ENCODE measurements at regions not wholly inside any gene's neighbourhood (a gene's known extent, or its start where the extent isn't known, plus 50 kb on each side); places are given as distances from the start of the nearest gene placed in this dataset.

GRCh38 chr14:62436261-62436660 lies 609.0 kb downstream of the KCNH5 start:
- H3K9me3 Mint-ChIP-seq = peaks cover 18 to 35% of the 10 kb centered on the region in 2 donors
- no peak for TF ChIP-seq CTCF (IDR thresholded peaks at IDR 0.05)
- WGBS (ENCODE audit: insufficient coverage) = 29% methylated on average over 2 of the region's 2 CpGs
- peaks cover 19% of the 10 kb centered on the region for H3K36me3 Mint-ChIP-seq
- ATAC-seq (no peak), DNase-seq (no peak)
- Histone ChIP-seq H3K4me3 (ENCODE audit: low read length) (no peak overlapping the region), H3K4me1 (ENCODE audit: control insufficient read depth, insufficient read depth, low read length) (no peaks in the 10 kb centered on the region), H3K36me3 (ENCODE audit: control insufficient read depth, insufficient read depth, low read length) (no peaks in the 10 kb centered on the region), H3K27ac (ENCODE audit: low read length) (no peak overlapping the region), H3K27me3 (ENCODE audit: control insufficient read depth, insufficient read depth, low read length) (no peaks in the 10 kb centered on the region), H3K9me3 (ENCODE audit: control insufficient read depth, insufficient read depth, low read length) (peaks cover 21% of the 10 kb centered on the region)
- no peak overlapping the region for H3K27ac Mint-ChIP-seq
- no peaks in the 10 kb centered on the region for H3K27me3 Mint-ChIP-seq (ENCODE audit: low read depth in 2 of 2)
- intact Hi-C loops (cut with micrococcal nuclease) = no loop called here
- H3K4me1 Mint-ChIP-seq = no peaks in the 10 kb centered on the region
- H3K4me3 Mint-ChIP-seq = no peak overlapping the region

- no peak overlapping the region for H3K27ac ChIP-seq (ENCODE audit: low read length)
- no peaks in the 10 kb centered on the region for H3K27me3 Mint-ChIP-seq (ENCODE audit: low read depth in 2 of 2)
- no peak overlapping the region for H3K4me3 ChIP-seq (ENCODE audit: low read length)
- H3K9me3 Mint-ChIP-seq = peaks cover 15 to 31% of the 10 kb centered on the region in 2 donors
- no peak for DNase-seq
- 68% methylated on average over 2 of the region's 2 CpGs for WGBS (ENCODE audit: insufficient coverage)
- H3K27ac Mint-ChIP-seq = no peak overlapping the region
- no peak overlapping the region for H3K4me3 Mint-ChIP-seq
- H3K4me1 Mint-ChIP-seq = no peaks in the 10 kb centered on the region
- H3K4me1 ChIP-seq (ENCODE audit: control insufficient read depth, insufficient read depth, low read length) = no peaks in the 10 kb centered on the region
- intact Hi-C loops (cut with micrococcal nuclease) = no loop called here
- H3K9me3 ChIP-seq (ENCODE audit: control insufficient read depth, insufficient read depth, low read length) = peaks cover 27% of the 10 kb centered on the region
- no peak for ATAC-seq
- no peaks in the 10 kb centered on the region for H3K27me3 ChIP-seq (ENCODE audit: control insufficient read depth, insufficient read depth, low read length)
- H3K36me3 ChIP-seq (ENCODE audit: control insufficient read depth, insufficient read depth, low read length) = no peaks in the 10 kb centered on the region
- peaks cover 19% of the 10 kb centered on the region for H3K36me3 Mint-ChIP-seq
- TF ChIP-seq CTCF (IDR thresholded peaks at IDR 0.05) = no peak
Observed at GRCh38 chr14:62439210-62439609, 606.0 kb downstream of the KCNH5 start.

- intact Hi-C loops (cut with micrococcal nuclease) = no loop called here
- H3K4me1 ChIP-seq (ENCODE audit: control insufficient read depth, insufficient read depth, low read length) = no peaks in the 10 kb centered on the region
- ATAC-seq (no peak), DNase-seq (no peak)
- Mint-ChIP-seq H3K27me3 (ENCODE audit: low read depth in 2 of 2) (no peaks in the 10 kb centered on the region), H3K4me3 (no peak overlapping the region), H3K9me3 (peaks cover 9 to 15% of the 10 kb centered on the region in 2 donors), H3K36me3 (peaks cover 10% of the 10 kb centered on the region), H3K4me1 (no peaks in the 10 kb centered on the region), H3K27ac (no peak overlapping the region)
- H3K27me3 ChIP-seq (ENCODE audit: control insufficient read depth, insufficient read depth, low read length) = no peaks in the 10 kb centered on the region
- WGBS (ENCODE audit: insufficient coverage) = 59% methylated on average over 3 of the region's 3 CpGs
- H3K36me3 ChIP-seq (ENCODE audit: control insufficient read depth, insufficient read depth, low read length) = no peaks in the 10 kb centered on the region
- peaks cover 31% of the 10 kb centered on the region for H3K9me3 ChIP-seq (ENCODE audit: control insufficient read depth, insufficient read depth, low read length)
- no peak for TF ChIP-seq CTCF (IDR thresholded peaks at IDR 0.05)
- no peak overlapping the region for H3K27ac ChIP-seq (ENCODE audit: low read length)
- H3K4me3 ChIP-seq (ENCODE audit: low read length) = no peak overlapping the region
Observed at GRCh38 chr14:62443796-62444195, 601.5 kb downstream of the KCNH5 start.

GRCh38 chr14:62445570-62445969 lies 599.7 kb downstream of the KCNH5 start:
- Histone ChIP-seq H3K36me3 (ENCODE audit: control insufficient read depth, insufficient read depth, low read length) (no peaks in the 10 kb centered on the region), H3K9me3 (ENCODE audit: control insufficient read depth, insufficient read depth, low read length) (peaks cover 24% of the 10 kb centered on the region), H3K27ac (ENCODE audit: low read length) (no peak overlapping the region), H3K4me3 (ENCODE audit: low read length) (no peak overlapping the region), H3K27me3 (ENCODE audit: control insufficient read depth, insufficient read depth, low read length) (no peaks in the 10 kb centered on the region), H3K4me1 (ENCODE audit: control insufficient read depth, insufficient read depth, low read length) (no peaks in the 10 kb centered on the region)
- Mint-ChIP-seq H3K27ac (no peak overlapping the region), H3K27me3 (ENCODE audit: low read depth in 2 of 2) (no peaks in the 10 kb centered on the region), H3K9me3 (peaks cover 9 to 11% of the 10 kb centered on the region in 2 donors), H3K4me1 (no peaks in the 10 kb centered on the region), H3K36me3 (no peaks in the 10 kb centered on the region), H3K4me3 (no peak overlapping the region)
- DNase-seq (no peak), ATAC-seq (no peak)
- 84% methylated on average over 4 of the region's 4 CpGs for WGBS (ENCODE audit: insufficient coverage)
- no peak for TF ChIP-seq CTCF (IDR thresholded peaks at IDR 0.05)
- intact Hi-C loops (cut with micrococcal nuclease) = no loop called here

All from natural killer cell (primary cell).